OCI-LY1 (cell line): ENCODE measurements at regions not wholly inside any gene's neighbourhood (a gene's known extent, or its start where the extent isn't known, plus 50 kb on each side); places are given as distances from the start of the nearest gene placed in this dataset.

ENCODE experiments used
- CTCF ChIP-seq: fragments of 200-600 bp; sonication (generic), shearing (Covaris generic); IDR thresholded peaks from 2 replicates; pipeline ENCODE4 v1.5.1; 2017; ENCODE audit warnings: mild to moderate bottlenecking, antibody characterized with exemption, low read length, moderate library complexity, mixed read lengths
- EZH2 ChIP-seq: fragments of 200-600 bp; sonication (generic), shearing (Covaris generic); IDR thresholded peaks from 2 replicates; pipeline ENCODE4 v1.8.0; 2017; ENCODE audit warnings: borderline replicate concordance, mixed run types, mild to moderate bottlenecking, antibody characterized with exemption, low read length, moderate library complexity, mixed read lengths

- TF ChIP-seq CTCF (no peak), EZH2 (no peak)
Observed at GRCh38 chr14:104253223-104253822, 114.9 kb downstream of the KIF26A start.
